GM13977 (cell line): ENCODE measurements at regions not wholly inside any gene's neighbourhood (a gene's known extent, or its start where the extent isn't known, plus 50 kb on each side); places are given as distances from the start of the nearest gene placed in this dataset.
"Not testable (repeated sequence)": the region's sequence is repeated elsewhere in the genome, so short reads cannot be mapped to it uniquely, and the experiment has no call there.

Experiments used
- DNase-seq: peaks from one replicate; pipeline ENCODE4 v3.0.0; 2012; ENCODE audit warnings: low spot score
- in situ Hi-C: fragments of 300-500 bp; cut with MboI; formaldehyde crosslinking; loops from one replicate; pipeline ENCODE4 v1.12.0; 2022; ENCODE audit warnings: low sequenced_read_pairs, low pct_unique_long_range_greater_than_20kb, mixed read lengths, inconsistent platforms; ENCODE audit not compliant: unreplicated experiment
- TF ChIP-seq, protein P1 (sequence below): IDR thresholded peaks from 2 replicates; pipeline ENCODE4 v1.5.1; 2012; ENCODE audit warnings: mild to moderate bottlenecking, control low read depth; ENCODE audit not compliant: insufficient read depth; ENCODE audit errors: extremely low read depth, missing control alignments

DNA sequence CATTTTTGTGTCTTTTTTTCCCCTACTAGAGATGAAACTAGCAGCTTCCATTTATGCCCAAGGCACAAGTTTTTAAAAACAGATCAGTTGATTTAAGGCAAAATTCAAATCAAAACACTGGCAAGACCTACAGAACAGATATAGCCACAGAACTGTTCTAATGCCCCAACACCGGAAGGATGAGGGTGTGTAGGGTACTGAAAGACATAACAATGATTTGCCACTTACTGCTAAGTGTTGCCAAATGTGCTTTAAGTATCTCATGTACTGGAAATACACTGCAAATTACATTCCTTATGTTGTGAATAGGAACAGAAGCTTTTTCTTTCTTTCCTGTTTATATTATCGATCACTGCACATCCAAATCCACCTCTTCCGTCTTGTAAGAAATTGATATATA, 189.0 kb downstream of the CETN3 start:
- DNase-seq = no peak
- TF ChIP-seq, protein P1, sequence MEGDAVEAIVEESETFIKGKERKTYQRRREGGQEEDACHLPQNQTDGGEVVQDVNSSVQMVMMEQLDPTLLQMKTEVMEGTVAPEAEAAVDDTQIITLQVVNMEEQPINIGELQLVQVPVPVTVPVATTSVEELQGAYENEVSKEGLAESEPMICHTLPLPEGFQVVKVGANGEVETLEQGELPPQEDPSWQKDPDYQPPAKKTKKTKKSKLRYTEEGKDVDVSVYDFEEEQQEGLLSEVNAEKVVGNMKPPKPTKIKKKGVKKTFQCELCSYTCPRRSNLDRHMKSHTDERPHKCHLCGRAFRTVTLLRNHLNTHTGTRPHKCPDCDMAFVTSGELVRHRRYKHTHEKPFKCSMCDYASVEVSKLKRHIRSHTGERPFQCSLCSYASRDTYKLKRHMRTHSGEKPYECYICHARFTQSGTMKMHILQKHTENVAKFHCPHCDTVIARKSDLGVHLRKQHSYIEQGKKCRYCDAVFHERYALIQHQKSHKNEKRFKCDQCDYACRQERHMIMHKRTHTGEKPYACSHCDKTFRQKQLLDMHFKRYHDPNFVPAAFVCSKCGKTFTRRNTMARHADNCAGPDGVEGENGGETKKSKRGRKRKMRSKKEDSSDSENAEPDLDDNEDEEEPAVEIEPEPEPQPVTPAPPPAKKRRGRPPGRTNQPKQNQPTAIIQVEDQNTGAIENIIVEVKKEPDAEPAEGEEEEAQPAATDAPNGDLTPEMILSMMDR = no peak
- in situ Hi-C loops = no loop called here

DNA sequence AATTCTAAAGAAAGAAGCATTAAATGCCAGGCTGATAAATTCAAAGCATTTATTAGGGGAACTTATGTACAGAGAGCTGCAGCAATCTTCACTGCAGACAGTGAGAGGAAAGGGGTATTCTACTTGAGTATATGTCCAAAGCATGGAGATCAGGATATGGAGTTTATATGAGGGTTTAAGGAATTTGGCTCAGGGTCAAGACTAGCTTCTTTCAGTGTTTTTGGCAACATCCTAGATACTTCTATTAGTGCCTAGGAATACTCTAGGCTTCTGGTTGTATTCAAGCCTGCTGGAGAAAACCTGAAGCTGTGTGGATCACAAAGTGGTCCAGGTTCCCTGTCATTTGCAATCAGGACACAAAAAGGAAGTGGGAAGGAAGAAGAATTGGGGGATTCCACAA, 194.6 kb downstream of the CETN3 start:
- in situ Hi-C loops = no loop called here
- TF ChIP-seq, protein P1 = no peak
- DNase-seq = no peak

DNA sequence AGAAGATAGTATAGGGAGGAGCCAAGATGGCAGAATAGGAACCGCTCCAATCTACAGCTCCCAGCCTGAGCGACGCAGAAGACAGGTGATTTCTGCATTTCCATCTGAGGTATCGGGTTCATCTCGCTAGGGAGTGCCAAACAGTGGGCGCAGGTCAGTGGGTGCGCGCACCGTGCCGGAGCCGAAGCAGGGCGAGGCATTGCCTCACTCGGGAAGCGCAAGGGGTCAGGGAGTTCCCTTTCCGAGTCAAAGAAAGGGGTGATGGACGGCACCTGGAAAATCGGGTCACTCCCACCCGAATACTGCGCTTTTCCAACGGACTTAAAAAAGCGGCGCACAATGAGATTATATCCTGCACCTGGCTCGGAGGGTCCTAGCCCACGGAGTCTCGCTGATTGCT, 201.2 kb downstream of the CETN3 start:
- in situ Hi-C loops, DNase-seq: not testable (repeated sequence)

DNA sequence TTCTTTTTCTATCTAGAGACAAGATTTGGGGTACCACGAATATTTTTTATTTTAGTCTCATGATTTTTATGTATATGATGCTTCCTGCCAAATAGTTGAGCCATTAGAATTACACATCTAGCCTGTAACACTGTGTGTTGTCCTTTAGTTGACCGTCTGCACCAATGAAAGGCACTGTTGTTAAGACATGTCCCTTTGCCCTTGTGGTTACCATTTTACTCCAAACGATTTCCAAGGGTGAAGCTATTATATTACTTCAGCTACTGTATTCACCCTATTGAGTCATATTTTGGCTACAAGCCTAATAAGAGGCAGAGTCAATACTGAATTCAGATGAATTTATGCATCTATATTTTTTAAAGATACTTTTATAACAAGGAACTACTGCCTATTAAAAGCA, 207.6 kb downstream of the CETN3 start:
- TF ChIP-seq, protein P1 = no peak
- DNase-seq = no peak
- in situ Hi-C loops = no loop called here

DNA sequence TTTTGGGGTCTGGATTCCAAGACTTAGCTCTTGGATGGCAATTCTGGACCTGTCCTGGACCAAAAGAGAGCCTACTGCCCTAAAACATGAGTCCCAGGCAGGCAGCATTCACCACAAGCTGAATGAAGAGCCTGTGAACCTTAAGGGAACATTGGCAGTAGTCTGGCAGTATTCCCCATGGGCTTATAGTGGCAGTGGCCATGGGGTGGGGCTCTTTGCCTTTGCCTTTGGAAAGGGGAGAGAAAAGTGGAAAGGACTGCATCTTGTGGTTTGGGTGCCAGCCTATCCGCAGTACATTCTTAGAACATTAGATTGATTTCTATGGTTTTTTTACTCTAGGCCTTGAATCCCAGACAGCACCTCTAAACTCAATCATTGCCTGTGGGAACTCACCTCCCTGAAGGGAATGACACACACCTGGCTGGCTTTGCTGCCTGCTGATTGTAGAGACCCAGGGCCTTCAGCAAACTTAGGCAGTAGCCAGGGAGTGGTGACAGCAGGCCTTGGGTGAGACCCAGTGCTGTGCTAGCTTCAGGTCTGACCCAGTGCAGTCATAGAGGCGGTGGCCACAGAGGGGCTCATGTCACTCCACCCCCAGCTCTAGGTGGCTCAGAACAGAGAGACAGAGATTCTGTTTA, 216.3 kb downstream of the CETN3 start:
- in situ Hi-C loops = no loop called here
- TF ChIP-seq, protein P1 = no peak
- DNase-seq = no peak

DNA sequence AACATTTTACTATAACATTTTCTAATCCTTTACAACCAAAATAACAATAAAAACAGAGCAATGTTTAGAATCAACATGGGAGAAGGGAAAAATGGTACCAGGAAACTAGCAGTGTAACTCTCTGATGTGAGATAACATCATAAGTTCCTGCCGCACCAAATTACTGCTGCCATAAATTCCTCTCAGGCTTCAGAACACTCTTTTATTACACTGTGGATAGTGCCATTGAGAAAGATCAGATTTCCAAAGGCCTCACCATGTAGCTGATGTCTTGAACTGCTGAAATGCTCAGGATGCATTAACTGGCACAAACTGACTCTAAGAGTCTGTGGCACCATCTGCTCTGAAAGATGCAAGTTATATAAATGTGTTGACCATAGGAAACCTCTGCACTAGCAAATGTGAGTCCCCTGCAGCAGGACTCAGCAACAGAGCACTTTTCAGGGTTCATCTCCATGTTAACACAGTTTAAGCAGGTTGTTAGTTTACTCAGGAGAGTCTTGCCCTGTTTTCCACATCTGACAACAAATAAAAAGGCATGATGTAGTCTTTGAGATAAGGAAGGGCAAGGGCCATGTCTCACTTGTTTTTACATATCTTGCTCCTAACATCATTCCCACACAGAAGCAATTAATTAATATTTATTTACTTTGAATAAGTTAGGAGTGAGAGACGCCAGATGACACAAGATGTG, 218.1 kb downstream of the CETN3 start:
- in situ Hi-C loops = no loop called here
- TF ChIP-seq, protein P1 = no peak

DNA sequence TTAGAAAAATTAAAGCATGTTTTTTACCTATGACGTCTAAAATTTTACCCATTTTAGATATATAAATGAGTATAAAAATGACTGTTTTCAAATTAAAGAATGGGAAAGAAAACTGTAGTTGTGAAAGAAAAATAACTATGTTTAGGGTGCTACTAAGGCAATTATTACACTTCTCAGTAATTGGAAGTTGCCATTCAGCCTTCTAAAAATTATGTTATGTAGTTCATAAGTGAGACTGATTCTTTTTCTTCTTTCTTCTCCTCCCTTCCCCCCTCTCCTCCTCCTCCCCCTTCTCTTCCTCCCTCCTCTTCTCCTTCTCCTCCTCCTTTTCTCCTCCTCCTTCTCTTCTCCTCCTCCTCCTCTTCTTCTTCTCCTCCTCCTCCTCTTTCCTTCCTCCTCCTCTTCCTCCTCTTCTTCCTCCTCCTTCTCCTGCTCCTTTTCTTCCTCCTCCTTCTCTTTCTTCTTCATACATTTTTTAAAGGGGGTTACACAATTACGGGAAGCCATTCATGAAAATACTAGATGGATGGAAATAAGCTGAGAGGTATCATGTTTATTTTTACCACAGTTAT, 223.6 kb downstream of the CETN3 start:
- in situ Hi-C loops = no loop called here
- TF ChIP-seq, protein P1 = no peak
- DNase-seq = no peak

More for the DNA sequence above, 218.1 kb downstream of the CETN3 start:
- DNase-seq = no peak
